DOHH2 (cell line): ENCODE measurements at regions not wholly inside any gene's neighbourhood (a gene's known extent, or its start where the extent isn't known, plus 50 kb on each side); places are given as distances from the start of the nearest gene placed in this dataset.

ENCODE experiments used
- CTCF ChIP-seq: fragments of 200-600 bp; sonication (generic); IDR thresholded peaks from one replicate; pipeline ENCODE4 v1.5.1; 2014; ENCODE audit warnings: antibody characterized with exemption, mild to moderate bottlenecking, low read depth, low read length; ENCODE audit not compliant: poor library complexity, severe bottlenecking
- EZH2phosphoT487 ChIP-seq: fragments of 200-600 bp; sonication (generic); IDR thresholded peaks from 2 replicates; pipeline ENCODE4 v1.6.1; 2017; ENCODE audit warnings: borderline replicate concordance, mild to moderate bottlenecking, antibody characterized with exemption, low read length, moderate library complexity, mixed read lengths

- TF ChIP-seq EZH2phosphoT487 (no peak), CTCF (no peak)
Measured at GRCh38 chr9:106421772-106422171, 441.2 kb upstream of the ZNF462 start.
